Prostate gland (tissue), 2 donors: ENCODE measurements at regions not wholly inside any gene's neighbourhood (a gene's known extent, or its start where the extent isn't known, plus 50 kb on each side); places are given as distances from the start of the nearest gene placed in this dataset.

Experiments used
- DNase-seq: peaks from one replicate; pipeline ENCODE4 v3.0.0-alpha.2; 2019; ENCODE audit warnings: low spot score
- H3K27ac ChIP-seq, 2 donors: fragments of 200-600 bp; sonication (generic); 2 replicates each; pipeline ENCODE4 v1.5.1; 2017 to 2019
- H3K27me3 ChIP-seq: fragments of 200-600 bp; sonication (generic); replicated peaks from 2 replicates; pipeline ENCODE4 v1.5.1; 2019; ENCODE audit not compliant: insufficient read depth
- H3K36me3 ChIP-seq, 2 donors: fragments of 200-600 bp; sonication (generic); 1 replicate in 1 of 2; 2 replicates in 1 of 2; pipeline versions ENCODE4 v1.5.1 to v1.8.1; 2017 to 2019
- H3K4me1 ChIP-seq: fragments of 200-600 bp; sonication (generic); replicated peaks from 2 replicates; pipeline ENCODE4 v1.5.1; 2019
- H3K4me3 ChIP-seq, 2 donors: fragments of 200-600 bp; sonication (generic); 2 replicates each; pipeline ENCODE4 v1.5.1; 2017 to 2019
- H3K9me3 ChIP-seq: fragments of 200-600 bp; sonication (generic); 2 replicates; pipeline ENCODE4 v1.5.1; 2017
- POLR2A ChIP-seq: fragments of 450-650 bp; IDR thresholded peaks from one replicate; pipeline ENCODE4 v1.6.1; 2016; ENCODE audit warnings: antibody characterized with exemption, mild to moderate bottlenecking
- POLR2AphosphoS5 ChIP-seq: sonication (generic); formaldehyde crosslinking; IDR thresholded peaks from one replicate; pipeline ENCODE4 v1.6.1; 2017; ENCODE audit warnings: antibody characterized with exemption
- WGBS: methylation state at CpG from one replicate; pipeline ENCODE4 v1.1.5; 2018; 5-methylcytosine and 5-hydroxymethylcytosine counted together
- intact Hi-C: fragments of 100-400 bp; cut with DNase I; formaldehyde crosslinking; loops from one replicate; pipeline ENCODE4 v1.14.2; 2022
- TF ChIP-seq, protein P1 (sequence below), 4 experiments: fragments of 200-600 bp in 2 of 4; fragments of 450-650 bp in 2 of 4; sonication (generic) in 2 of 4; IDR thresholded peaks; 1 replicate in 3 of 4; 2 replicates in 1 of 4; pipeline ENCODE4 v1.5.1; 2016 to 2019; ENCODE audit warnings: antibody characterized with exemption in 4 of 4, mild to moderate bottlenecking in 2 of 4, moderate library complexity in 2 of 4

DNA sequence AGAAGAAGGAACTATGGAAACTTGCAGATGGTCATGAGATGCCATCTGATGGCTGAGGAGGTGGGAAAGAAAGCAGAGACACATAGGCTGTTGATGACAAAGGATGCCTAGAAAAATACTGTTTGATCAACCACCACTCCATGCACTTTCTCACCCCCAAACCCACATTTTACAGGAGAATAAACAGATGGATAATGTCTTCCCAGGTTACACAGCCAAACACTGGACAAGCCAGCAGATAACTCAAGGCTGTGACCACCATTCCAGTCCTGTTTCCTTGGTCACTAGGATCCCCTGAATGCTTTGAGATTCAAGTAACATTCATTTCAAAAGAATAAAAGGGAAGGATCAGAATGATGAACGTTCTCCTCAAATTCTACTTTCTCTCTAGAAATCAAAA is 733.0 kb upstream of the SOX11 start:
- no peak overlapping the region for H3K27ac ChIP-seq
- no peaks in the 10 kb centered on the region for H3K27me3 ChIP-seq
- no peaks in the 10 kb centered on the region for H3K4me1 ChIP-seq
- no peak for DNase-seq
- intact Hi-C loops: no loop called here
- no peaks in the 10 kb centered on the region for H3K9me3 ChIP-seq
- WGBS: 94% methylated on average over 1 of the region's 1 CpG
- H3K4me3 ChIP-seq: no peak overlapping the region
- H3K36me3 ChIP-seq: no peaks in the 10 kb centered on the region
- TF ChIP-seq, protein P1, sequence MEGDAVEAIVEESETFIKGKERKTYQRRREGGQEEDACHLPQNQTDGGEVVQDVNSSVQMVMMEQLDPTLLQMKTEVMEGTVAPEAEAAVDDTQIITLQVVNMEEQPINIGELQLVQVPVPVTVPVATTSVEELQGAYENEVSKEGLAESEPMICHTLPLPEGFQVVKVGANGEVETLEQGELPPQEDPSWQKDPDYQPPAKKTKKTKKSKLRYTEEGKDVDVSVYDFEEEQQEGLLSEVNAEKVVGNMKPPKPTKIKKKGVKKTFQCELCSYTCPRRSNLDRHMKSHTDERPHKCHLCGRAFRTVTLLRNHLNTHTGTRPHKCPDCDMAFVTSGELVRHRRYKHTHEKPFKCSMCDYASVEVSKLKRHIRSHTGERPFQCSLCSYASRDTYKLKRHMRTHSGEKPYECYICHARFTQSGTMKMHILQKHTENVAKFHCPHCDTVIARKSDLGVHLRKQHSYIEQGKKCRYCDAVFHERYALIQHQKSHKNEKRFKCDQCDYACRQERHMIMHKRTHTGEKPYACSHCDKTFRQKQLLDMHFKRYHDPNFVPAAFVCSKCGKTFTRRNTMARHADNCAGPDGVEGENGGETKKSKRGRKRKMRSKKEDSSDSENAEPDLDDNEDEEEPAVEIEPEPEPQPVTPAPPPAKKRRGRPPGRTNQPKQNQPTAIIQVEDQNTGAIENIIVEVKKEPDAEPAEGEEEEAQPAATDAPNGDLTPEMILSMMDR (IDR thresholded peaks at IDR 0.05): no peak
- TF ChIP-seq POLR2A (no peak), POLR2AphosphoS5 (no peak)

DNA sequence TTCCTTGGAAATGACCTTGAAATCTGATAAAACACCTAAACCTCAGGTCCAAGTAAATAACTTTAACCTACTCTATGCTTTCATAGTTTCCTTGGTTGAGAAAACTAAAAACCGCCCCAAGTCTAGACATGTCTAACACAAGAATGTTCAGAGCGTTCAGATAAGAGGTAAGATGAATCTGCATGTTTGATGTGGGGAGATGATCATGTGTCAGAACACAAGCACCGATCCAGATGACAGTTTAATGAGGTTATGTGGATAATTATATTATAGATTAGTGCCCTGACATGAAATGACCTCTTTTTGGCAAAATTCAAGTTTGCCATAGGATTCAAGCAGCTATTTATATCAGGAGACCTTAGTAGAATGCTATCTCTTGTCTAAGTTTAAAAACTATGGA is 729.8 kb upstream of the SOX11 start:
- WGBS: 23% methylated on average over 3 of the region's 3 CpGs
- Histone ChIP-seq H3K4me1 (no peaks in the 10 kb centered on the region), H3K27ac (no peak overlapping the region), H3K9me3 (no peaks in the 10 kb centered on the region), H3K27me3 (no peaks in the 10 kb centered on the region), H3K4me3 (no peak overlapping the region), H3K36me3 (no peaks in the 10 kb centered on the region)
- no peak for TF ChIP-seq POLR2AphosphoS5
- TF ChIP-seq, protein P1 (IDR thresholded peaks at IDR 0.05): no peak
- TF ChIP-seq POLR2A: no peak
- intact Hi-C loops: no loop called here
- DNase-seq: no peak

DNA sequence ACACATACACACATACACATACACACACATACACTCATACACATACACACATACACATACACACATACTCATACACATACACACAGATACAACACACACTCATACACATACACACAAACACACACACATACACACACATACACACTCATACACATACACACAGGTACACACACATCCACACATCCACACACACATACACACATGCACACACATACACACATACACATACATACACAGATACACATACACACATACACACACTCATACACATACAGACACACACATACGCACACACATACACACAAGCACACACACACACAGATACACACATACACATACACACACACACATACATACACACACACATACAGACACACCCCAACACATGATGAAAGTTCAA is 729.1 kb upstream of the SOX11 start:
- Histone ChIP-seq H3K36me3 (no peaks in the 10 kb centered on the region), H3K27me3 (no peaks in the 10 kb centered on the region), H3K4me1 (no peaks in the 10 kb centered on the region), H3K9me3 (no peaks in the 10 kb centered on the region), H3K27ac (no peak overlapping the region), H3K4me3 (no peak overlapping the region)
- intact Hi-C loops: no loop called here
- TF ChIP-seq, protein P1 (IDR thresholded peaks at IDR 0.05): no peak
- TF ChIP-seq POLR2AphosphoS5 (no peak), POLR2A (no peak)
- 96% methylated on average over 1 of the region's 1 CpG for WGBS
- DNase-seq: no peak

DNA sequence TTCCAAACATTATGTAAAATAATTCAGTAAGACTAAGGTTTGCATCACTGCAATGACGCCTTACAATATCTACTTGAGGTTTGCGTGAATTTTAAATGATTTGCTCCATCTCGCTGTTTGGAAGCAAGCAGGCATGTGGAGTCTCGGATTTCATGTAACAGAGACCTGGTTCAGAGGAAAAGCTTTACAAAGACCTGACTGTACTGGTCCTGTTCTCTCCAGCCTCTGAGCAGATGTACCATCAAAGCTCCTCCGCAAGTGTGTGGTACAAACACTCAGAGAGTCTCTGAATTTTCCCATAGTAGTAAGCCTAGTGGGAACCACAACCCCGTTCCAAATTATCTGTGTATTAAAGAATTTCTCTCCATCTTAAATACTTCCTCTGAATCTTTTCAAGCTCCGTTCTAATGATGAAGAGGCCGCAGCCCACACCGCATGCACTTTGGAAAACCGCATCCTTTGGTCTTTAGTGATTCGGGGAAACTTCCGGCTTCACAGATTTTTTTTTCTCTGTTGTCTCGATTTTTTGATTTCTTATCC is 728.1 kb upstream of the SOX11 start:
- Histone ChIP-seq H3K27me3 (no peaks in the 10 kb centered on the region), H3K36me3 (no peaks in the 10 kb centered on the region), H3K27ac (no peak overlapping the region), H3K4me1 (no peaks in the 10 kb centered on the region), H3K9me3 (no peaks in the 10 kb centered on the region), H3K4me3 (no peak overlapping the region)
- intact Hi-C loops: no loop called here
- no peak for DNase-seq
- TF ChIP-seq POLR2AphosphoS5: no peak
- TF ChIP-seq POLR2A: no peak
- TF ChIP-seq, protein P1 (IDR thresholded peaks at IDR 0.05): no peak
- 59% methylated on average over 13 of the region's 13 CpGs for WGBS

DNA sequence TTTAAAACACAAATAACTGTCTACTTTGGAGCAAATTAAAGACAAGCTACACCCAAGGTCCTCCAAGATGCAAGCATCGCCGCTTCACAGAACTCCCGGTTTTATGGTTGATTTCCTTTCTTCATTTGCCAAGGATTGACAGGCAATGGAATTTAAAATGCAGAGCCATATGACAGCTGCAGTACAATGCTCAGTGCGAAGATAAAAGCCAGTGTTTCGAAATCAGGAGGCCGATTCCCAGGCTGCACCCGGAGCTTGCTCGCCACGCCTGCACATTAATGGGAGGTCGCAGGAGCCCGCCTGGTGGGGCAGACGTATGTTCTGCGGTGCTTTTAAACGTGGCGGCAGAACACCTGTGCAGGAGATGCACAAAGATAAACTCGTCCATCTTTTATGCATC is 727.6 kb upstream of the SOX11 start:
- H3K27ac ChIP-seq: no peak overlapping the region
- H3K27me3 ChIP-seq: no peaks in the 10 kb centered on the region
- no peak overlapping the region for H3K4me3 ChIP-seq
- WGBS: 37% methylated on average over 16 of the region's 16 CpGs
- H3K36me3 ChIP-seq: no peaks in the 10 kb centered on the region
- H3K4me1 ChIP-seq: no peaks in the 10 kb centered on the region
- intact Hi-C loops: no loop called here
- no peak for TF ChIP-seq POLR2AphosphoS5
- TF ChIP-seq, protein P1 (IDR thresholded peaks at IDR 0.05): no peak
- TF ChIP-seq POLR2A: no peak
- no peak for DNase-seq
- H3K9me3 ChIP-seq: no peaks in the 10 kb centered on the region
